ENCODE measurements at regions not wholly inside any gene's neighbourhood (a gene's known extent, or its start where the extent isn't known, plus 50 kb on each side); places are given as distances from the start of the nearest gene placed in this dataset.

DNA sequence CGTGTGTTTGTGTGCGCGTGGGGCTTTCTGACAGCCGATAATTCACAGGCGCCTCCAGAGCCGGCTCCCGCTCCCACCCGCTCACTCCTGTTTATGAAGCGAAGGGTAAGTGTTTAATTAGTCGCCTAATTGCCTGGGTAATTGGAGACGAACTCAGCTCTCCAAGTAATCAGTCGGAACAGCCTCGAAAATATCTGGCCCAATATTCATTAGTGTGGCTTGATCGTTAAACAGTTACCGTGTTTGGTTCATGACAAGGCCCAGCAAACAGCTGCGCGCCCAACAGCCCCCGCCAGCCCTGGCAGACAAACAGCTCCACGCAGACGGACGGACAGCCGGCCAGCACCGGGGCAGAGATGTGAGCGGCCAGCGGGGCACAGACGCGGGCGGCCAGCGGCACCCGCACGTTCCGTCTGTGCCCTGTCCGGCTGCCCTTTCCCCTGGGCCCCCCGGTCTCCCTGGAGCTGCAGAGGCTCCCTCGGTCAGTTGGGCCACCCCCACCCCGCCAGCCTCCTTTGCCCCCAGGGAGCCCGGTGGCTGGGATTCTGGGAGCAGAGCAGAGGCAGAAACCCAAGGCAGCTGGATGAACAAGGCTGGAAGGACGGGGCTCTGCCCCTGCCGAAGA is 98.2 kb downstream of the UNCX start:
- TF ChIP-seq POLR2A (IDR thresholded peaks at IDR 0.05) (no peak), POLR2AphosphoS5 (IDR thresholded peaks at IDR 0.05) (no peak), EP300 (IDR thresholded peaks at IDR 0.05; ENCODE audit: low read depth) (no peak)
- TF ChIP-seq, protein P1, sequence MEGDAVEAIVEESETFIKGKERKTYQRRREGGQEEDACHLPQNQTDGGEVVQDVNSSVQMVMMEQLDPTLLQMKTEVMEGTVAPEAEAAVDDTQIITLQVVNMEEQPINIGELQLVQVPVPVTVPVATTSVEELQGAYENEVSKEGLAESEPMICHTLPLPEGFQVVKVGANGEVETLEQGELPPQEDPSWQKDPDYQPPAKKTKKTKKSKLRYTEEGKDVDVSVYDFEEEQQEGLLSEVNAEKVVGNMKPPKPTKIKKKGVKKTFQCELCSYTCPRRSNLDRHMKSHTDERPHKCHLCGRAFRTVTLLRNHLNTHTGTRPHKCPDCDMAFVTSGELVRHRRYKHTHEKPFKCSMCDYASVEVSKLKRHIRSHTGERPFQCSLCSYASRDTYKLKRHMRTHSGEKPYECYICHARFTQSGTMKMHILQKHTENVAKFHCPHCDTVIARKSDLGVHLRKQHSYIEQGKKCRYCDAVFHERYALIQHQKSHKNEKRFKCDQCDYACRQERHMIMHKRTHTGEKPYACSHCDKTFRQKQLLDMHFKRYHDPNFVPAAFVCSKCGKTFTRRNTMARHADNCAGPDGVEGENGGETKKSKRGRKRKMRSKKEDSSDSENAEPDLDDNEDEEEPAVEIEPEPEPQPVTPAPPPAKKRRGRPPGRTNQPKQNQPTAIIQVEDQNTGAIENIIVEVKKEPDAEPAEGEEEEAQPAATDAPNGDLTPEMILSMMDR (IDR thresholded peaks at IDR 0.05) = no peak
